ENCODE measurements at regions not wholly inside any gene's neighbourhood (a gene's known extent, or its start where the extent isn't known, plus 50 kb on each side); places are given as distances from the start of the nearest gene placed in this dataset.

DNA sequence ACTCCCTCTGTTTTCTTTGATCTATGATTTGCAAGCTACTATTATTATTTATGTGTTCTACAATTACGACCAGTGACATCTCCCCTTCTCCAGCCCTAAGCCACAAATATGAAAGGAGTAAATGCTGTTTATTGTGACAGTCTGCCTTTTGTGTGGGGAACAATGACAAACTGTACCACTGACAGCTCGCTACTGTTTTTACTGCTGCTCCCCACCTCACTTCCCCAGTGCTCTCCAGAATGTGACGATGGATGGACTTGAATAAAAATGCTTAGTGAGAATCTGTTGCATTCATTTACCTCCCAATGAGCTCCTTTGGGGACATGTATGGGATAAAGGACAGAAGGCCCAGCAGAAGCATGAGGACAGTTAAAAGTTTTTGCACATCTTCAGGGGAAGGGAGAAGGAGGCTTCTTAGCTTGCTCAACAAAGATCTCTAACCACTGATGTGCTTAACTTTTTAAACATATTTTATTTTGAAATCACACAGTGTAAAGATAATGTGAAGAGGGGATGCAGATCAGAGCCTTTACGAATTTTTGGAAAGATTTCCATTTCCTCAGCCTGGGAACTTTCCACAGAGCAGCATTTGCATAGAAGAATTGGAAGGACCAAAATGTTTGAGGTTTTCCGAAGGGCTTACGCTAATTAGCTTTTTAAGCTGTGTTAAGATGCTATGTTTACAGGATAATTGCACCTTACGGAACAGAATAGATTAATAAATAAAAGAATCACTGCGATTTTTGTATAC is 485.1 kb upstream of the TENM3 start:
- Histone ChIP-seq H3K9me3 (no peaks in the 10 kb centered on the region), H3K27me3 (no peaks in the 10 kb centered on the region), H3K4me1 (no peaks in the 10 kb centered on the region), H3K36me3 (no peaks in the 10 kb centered on the region), H3K4me3 (no peak overlapping the region), H3K27ac (replicated peaks in 1 of 4) (no peak overlapping the region)
- 66% methylated on average over 8 of the region's 8 CpGs for WGBS
- no peak for DNase-seq (ENCODE audit: extremely low spot score)
- intact Hi-C loops (cut with DNase I), result no loop called here
- TF ChIP-seq CTCF (IDR thresholded peaks at IDR 0.05), result no peak
- TF ChIP-seq POLR2AphosphoS5 (IDR thresholded peaks at IDR 0.05), result no peak

- Histone ChIP-seq H3K27ac (replicated peaks in 1 of 4) (no peak overlapping the region), H3K27me3 (no peaks in the 10 kb centered on the region), H3K4me1 (no peaks in the 10 kb centered on the region), H3K36me3 (no peaks in the 10 kb centered on the region), H3K4me3 (no peak overlapping the region), H3K9me3 (no peaks in the 10 kb centered on the region)
- no peak for DNase-seq (ENCODE audit: extremely low spot score)
- TF ChIP-seq CTCF (IDR thresholded peaks at IDR 0.05), result no peak
- TF ChIP-seq POLR2AphosphoS5 (IDR thresholded peaks at IDR 0.05), result no peak
- TF ChIP-seq POLR2A (IDR thresholded peaks at IDR 0.05; ENCODE audit: low read depth), result no peak
- TF ChIP-seq EP300 (IDR thresholded peaks at IDR 0.05), result no peak
- intact Hi-C loops (cut with DNase I), result no loop called here
Observed at GRCh38 chr4:181760560-181760959, 482.6 kb upstream of the TENM3 start.

DNA sequence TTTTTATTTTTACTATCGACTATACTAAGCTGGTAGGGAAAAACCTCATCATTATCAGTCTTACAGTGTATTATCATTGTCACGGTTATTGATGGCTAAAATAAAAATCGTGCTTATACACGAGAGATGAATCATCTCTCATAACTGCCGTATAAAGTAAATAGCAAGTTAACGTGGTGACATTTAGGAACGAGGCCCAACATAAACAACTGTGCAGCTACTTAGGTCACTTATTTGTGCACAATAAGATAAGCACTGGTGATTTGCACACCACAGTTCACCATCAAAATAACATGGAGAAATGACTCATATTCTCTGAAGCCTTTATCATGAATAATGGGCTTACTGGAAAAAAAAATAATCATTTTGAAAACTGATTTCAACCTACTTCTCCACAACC is 482.0 kb upstream of the TENM3 start:
- Histone ChIP-seq H3K9me3 (no peaks in the 10 kb centered on the region), H3K27me3 (no peaks in the 10 kb centered on the region), H3K4me3 (no peak overlapping the region), H3K4me1 (no peaks in the 10 kb centered on the region), H3K36me3 (no peaks in the 10 kb centered on the region), H3K27ac (replicated peaks in 1 of 4) (no peak overlapping the region)
- no peak for DNase-seq (ENCODE audit: extremely low spot score)
- 49% methylated on average over 7 of the region's 7 CpGs for WGBS
- intact Hi-C loops (cut with DNase I), result no loop called here
- TF ChIP-seq POLR2AphosphoS5 (IDR thresholded peaks at IDR 0.05), result no peak
- no peak for TF ChIP-seq EP300 (IDR thresholded peaks at IDR 0.05)
- no peak for TF ChIP-seq CTCF (IDR thresholded peaks at IDR 0.05)

- DNase-seq (ENCODE audit: extremely low spot score), result no peak
- 86% methylated on average over 9 of the region's 9 CpGs for WGBS
- Histone ChIP-seq H3K4me1 (no peaks in the 10 kb centered on the region), H3K9me3 (no peaks in the 10 kb centered on the region), H3K4me3 (no peak overlapping the region), H3K36me3 (no peaks in the 10 kb centered on the region), H3K27me3 (no peaks in the 10 kb centered on the region), H3K27ac (replicated peaks in 1 of 4) (no peak overlapping the region)
- intact Hi-C loops (cut with DNase I), result no loop called here
- TF ChIP-seq POLR2A (IDR thresholded peaks at IDR 0.05; ENCODE audit: low read depth) (no peak), CTCF (IDR thresholded peaks at IDR 0.05) (no peak), POLR2AphosphoS5 (IDR thresholded peaks at IDR 0.05) (no peak), EP300 (IDR thresholded peaks at IDR 0.05) (no peak)
Observed at GRCh38 chr4:181766061-181766548, 477.1 kb upstream of the TENM3 start.

DNA sequence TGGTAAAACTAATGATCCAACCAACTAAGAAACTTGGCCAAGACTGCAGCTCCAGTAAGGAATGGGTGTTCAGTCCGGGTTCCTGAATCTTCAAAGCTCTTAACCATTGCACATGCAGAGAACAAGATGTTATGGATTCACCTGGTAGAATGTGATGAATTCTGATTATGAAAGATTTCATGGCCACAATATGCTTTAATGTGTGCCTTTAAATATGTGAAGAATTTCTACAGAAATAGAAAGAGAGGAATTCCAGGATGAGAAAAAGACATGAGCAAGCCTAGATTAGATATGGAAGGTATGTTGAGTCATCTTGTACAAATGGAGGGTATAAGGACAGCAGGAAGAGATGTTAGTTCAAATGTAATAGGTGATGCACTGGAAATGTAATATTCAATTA is 472.2 kb upstream of the TENM3 start:
- DNase-seq (ENCODE audit: extremely low spot score), result no peak
- H3K36me3 ChIP-seq, result no peaks in the 10 kb centered on the region
- H3K4me3 ChIP-seq, result no peak overlapping the region
- no peaks in the 10 kb centered on the region for H3K27me3 ChIP-seq
- WGBS, result 83% methylated on average over 1 of the region's 1 CpG
- H3K4me1 ChIP-seq, result no peaks in the 10 kb centered on the region
- TF ChIP-seq EP300 (IDR thresholded peaks at IDR 0.05) (no peak), POLR2AphosphoS5 (IDR thresholded peaks at IDR 0.05) (no peak), CTCF (IDR thresholded peaks at IDR 0.05) (no peak), POLR2A (IDR thresholded peaks at IDR 0.05; ENCODE audit: low read depth) (no peak)
- H3K27ac ChIP-seq (replicated peaks in 1 of 4), result no peak overlapping the region
- intact Hi-C loops (cut with DNase I), result no loop called here
- H3K9me3 ChIP-seq, result no peaks in the 10 kb centered on the region

Measured in esophagus muscularis mucosa (tissue), 4 donors.